ENCODE measurements at regions not wholly inside any gene's neighbourhood (a gene's known extent, or its start where the extent isn't known, plus 50 kb on each side); places are given as distances from the start of the nearest gene placed in this dataset.

DNA sequence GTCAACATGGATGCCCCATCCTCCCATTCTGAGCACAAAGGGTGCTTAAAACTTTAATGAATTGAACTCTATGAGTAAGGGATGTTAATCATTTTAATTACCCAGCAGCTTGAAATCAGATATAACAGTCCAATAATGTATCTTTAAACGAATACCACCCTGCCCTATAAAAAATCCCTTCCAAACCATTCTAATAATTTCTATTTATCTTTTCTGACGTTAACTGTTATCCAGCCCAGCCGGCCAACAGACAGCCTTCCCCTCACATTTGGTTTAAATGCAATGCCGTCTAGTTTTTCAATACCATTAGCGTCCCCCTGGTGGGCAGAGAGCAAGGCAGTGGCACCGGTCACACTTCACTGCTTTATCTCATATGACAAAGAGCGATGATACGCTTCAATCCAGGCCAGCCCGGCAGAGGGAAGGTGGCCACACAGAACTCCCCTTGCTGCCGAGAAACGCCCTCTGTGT lies 402.2 kb upstream of the ZNF507 start:
- no peak overlapping the region for H3K27ac ChIP-seq (ENCODE audit: low read depth in 1 of 2, low read length in 2 of 2)
- H3K27me3 ChIP-seq (ENCODE audit: control insufficient read depth in 4 of 4, insufficient read depth in 4 of 4, low read length in 3 of 4), result peaks cover 0 to 4% (median 0%) of the 10 kb centered on the region in 4 donors
- WGBS, result 56% methylated on average over 11 of the region's 11 CpGs
- TF ChIP-seq CTCF (IDR thresholded peaks at IDR 0.05; ENCODE audit: low read depth, low read length, missing input control) (no peak), ATF3 (IDR thresholded peaks at IDR 0.05) (no peak), RAD21 (IDR thresholded peaks at IDR 0.05) (no peak)
- no peak overlapping the region for H3K9ac ChIP-seq (ENCODE audit: low read depth in 1 of 2, low read length in 2 of 2)
- no peak for DNase-seq (ENCODE audit: low spot score)
- no peaks in the 10 kb centered on the region for H3K36me3 ChIP-seq (ENCODE audit: control insufficient read depth in 4 of 4, insufficient read depth in 3 of 4, low read depth in 1 of 4, low read length in 3 of 4)
- no peaks in the 10 kb centered on the region for H3K4me1 ChIP-seq (ENCODE audit: control insufficient read depth in 4 of 4, insufficient read depth in 4 of 4, low read length in 3 of 4)
- H3K4me3 ChIP-seq (ENCODE audit: low read depth in 1 of 3, low read length in 3 of 3), result no peak overlapping the region
- H3K9me3 ChIP-seq (ENCODE audit: control insufficient read depth in 4 of 4, low read length in 3 of 4), result peaks cover 0 to 2% (median 0%) of the 10 kb centered on the region in 4 donors

GRCh38 chr19:31943778-31944177 lies 401.6 kb upstream of the ZNF507 start:
- DNase-seq (ENCODE audit: low spot score), result no peak
- Histone ChIP-seq H3K9ac (ENCODE audit: low read depth in 1 of 2, low read length in 2 of 2) (no peak overlapping the region), H3K27me3 (ENCODE audit: control insufficient read depth in 4 of 4, insufficient read depth in 4 of 4, low read length in 3 of 4) (peaks cover 0 to 4% (median 0%) of the 10 kb centered on the region in 4 donors), H3K27ac (ENCODE audit: low read depth in 1 of 2, low read length in 2 of 2) (no peak overlapping the region), H3K4me1 (ENCODE audit: control insufficient read depth in 4 of 4, insufficient read depth in 4 of 4, low read length in 3 of 4) (no peaks in the 10 kb centered on the region), H3K36me3 (ENCODE audit: control insufficient read depth in 4 of 4, insufficient read depth in 3 of 4, low read depth in 1 of 4, low read length in 3 of 4) (no peaks in the 10 kb centered on the region), H3K4me3 (ENCODE audit: low read depth in 1 of 3, low read length in 3 of 3) (no peak overlapping the region), H3K9me3 (ENCODE audit: control insufficient read depth in 4 of 4, low read length in 3 of 4) (peaks cover 0 to 3% (median 0%) of the 10 kb centered on the region in 4 donors)
- TF ChIP-seq NR2F2 (IDR thresholded peaks at IDR 0.05) (no peak), TAF1 (conservative IDR thresholded peaks at IDR 0.05) (no peak), FOXA2 (IDR thresholded peaks at IDR 0.05) (no peak), REST (IDR thresholded peaks at IDR 0.05) (no peak), HNF4A (conservative IDR thresholded peaks at IDR 0.05) (no peak), HNF4G (IDR thresholded peaks at IDR 0.05) (no peak), RAD21 (IDR thresholded peaks at IDR 0.05) (no peak), EGR1 (IDR thresholded peaks at IDR 0.05; ENCODE audit: low read depth in 2 of 2) (no peak), CTCF (IDR thresholded peaks at IDR 0.05; ENCODE audit: low read depth, low read length, missing input control) (no peak), MAX (IDR thresholded peaks at IDR 0.05) (no peak), JUND (IDR thresholded peaks at IDR 0.05) (no peak), ATF3 (IDR thresholded peaks at IDR 0.05) (no peak), RXRA (IDR thresholded peaks at IDR 0.05) (no peak), YY1 (IDR thresholded peaks at IDR 0.05) (no peak)
- TF ChIP-seq, protein P1, sequence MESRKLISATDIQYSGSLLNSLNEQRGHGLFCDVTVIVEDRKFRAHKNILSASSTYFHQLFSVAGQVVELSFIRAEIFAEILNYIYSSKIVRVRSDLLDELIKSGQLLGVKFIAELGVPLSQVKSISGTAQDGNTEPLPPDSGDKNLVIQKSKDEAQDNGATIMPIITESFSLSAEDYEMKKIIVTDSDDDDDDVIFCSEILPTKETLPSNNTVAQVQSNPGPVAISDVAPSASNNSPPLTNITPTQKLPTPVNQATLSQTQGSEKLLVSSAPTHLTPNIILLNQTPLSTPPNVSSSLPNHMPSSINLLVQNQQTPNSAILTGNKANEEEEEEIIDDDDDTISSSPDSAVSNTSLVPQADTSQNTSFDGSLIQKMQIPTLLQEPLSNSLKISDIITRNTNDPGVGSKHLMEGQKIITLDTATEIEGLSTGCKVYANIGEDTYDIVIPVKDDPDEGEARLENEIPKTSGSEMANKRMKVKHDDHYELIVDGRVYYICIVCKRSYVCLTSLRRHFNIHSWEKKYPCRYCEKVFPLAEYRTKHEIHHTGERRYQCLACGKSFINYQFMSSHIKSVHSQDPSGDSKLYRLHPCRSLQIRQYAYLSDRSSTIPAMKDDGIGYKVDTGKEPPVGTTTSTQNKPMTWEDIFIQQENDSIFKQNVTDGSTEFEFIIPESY (IDR thresholded peaks at IDR 0.05), result no peak
- WGBS, result 80% methylated on average over 11 of the region's 11 CpGs
